Activated CD8-positive, alpha-beta memory T cell treated with anti-CD3 and anti-CD28 coated beads, Interleukin-2, amount 50 U/mL, for 48 hours (primary cell): ENCODE measurements at regions not wholly inside any gene's neighbourhood (a gene's known extent, or its start where the extent isn't known, plus 50 kb on each side); places are given as distances from the start of the nearest gene placed in this dataset.
A peak's percentile ranks its signal among the peaks of the same experiment; 100 is the strongest.
"Not testable (repeated sequence)": the region's sequence is repeated elsewhere in the genome, so short reads cannot be mapped to it uniquely, and the experiment has no call there.

ENCODE experiments used
- DNase-seq: peaks from one replicate; pipeline ENCODE4 v3.0.0-alpha.2; 2020

DNA sequence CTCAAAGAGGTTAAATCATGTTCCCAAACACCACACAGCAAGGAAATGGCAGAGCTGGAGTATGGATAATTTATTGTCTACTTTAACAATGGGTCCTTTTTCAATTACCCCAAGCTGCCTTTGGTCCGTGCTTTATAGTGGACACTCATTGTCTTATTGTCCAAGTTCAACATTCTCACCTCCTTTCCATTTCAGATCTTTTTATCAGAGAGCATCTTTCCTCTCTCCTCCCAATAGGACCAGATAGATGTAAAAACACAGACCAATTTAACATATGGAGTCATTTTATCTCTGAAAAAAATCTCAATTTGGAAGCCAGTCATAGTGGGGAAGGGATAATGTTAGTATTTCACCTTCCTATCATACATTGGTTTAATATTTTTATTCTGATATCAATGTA, 83.5 kb upstream of the WAC start:
- DNase-seq, result no peak

DNA sequence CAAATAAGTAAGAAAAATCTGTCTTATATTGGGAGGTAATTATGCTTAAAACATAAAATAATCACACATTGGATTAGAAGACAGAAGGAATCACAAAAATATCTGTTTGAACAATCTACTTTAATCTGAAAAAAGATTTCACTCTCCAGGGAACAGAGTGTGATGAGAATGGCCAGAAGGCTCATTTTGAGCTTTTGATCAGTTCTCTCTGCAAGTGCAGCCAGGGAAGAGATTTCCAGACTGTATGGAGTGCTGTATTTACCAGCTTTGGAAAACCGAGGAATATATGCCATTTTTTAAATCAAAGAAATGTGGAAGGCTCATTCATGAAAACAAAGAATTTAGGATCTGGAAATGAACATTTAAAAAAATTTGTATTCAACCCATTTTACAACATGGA, 83.0 kb upstream of the WAC start:
- DNase-seq, result no peak

DNA sequence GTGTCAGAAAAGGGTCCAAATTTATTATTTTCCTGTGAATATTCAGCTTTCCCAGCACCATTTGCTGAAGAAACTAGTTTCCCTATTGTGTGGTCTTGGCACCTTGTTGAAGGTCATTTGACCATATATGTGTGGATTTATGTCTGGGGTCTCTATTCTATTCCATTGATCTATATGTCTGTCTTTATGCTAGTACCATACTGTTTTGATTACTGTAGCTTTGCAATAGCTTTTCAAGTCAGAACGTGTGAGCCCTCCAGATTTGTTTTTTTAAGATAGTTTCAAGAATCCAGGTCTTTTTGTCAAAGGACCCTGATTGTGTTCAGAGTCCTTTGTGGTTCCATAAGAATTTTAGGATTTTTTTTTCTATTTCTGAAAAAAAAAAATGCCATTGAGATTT, 79.0 kb upstream of the WAC start:
- DNase-seq, result no peak

DNA sequence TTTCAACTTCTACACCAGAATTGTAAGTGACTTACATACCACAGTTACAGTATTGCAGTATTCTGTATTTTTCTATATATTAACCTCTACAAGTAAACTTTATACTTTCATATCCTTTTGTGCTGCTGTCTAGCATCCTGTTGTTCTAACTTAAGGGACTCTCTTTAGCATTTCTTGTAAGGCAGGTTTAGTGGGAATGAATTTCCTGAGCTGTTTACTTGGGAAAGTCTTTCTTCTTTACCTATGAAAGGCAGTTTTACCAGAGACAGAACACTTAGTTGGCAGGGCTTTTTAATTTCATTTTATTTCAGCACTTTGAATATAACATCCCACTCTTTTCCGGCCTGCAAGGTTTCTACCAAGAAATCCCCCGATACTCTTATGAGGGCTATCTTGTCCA, 75.8 kb upstream of the WAC start:
- no peak for DNase-seq

DNA sequence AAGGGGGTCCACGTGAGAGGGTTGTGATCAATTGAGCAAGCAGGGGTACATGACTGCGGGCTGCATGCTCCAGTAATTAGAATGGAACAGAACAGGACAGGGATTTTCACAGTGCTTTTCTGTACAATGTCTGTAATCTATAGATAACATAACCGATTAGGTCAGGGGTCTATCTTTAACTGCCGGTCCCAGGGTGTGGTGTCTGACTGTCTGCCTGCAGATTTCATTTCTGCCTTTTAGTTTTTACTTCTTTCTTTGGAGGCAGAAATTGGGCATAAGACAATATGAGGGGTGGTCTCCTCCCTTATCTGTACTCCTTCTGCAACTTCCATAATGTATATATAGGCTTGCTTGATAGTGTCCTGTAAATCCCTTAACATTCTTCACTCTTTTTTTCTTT, 75.0 kb upstream of the WAC start:
- DNase-seq, result not testable (repeated sequence)

DNA sequence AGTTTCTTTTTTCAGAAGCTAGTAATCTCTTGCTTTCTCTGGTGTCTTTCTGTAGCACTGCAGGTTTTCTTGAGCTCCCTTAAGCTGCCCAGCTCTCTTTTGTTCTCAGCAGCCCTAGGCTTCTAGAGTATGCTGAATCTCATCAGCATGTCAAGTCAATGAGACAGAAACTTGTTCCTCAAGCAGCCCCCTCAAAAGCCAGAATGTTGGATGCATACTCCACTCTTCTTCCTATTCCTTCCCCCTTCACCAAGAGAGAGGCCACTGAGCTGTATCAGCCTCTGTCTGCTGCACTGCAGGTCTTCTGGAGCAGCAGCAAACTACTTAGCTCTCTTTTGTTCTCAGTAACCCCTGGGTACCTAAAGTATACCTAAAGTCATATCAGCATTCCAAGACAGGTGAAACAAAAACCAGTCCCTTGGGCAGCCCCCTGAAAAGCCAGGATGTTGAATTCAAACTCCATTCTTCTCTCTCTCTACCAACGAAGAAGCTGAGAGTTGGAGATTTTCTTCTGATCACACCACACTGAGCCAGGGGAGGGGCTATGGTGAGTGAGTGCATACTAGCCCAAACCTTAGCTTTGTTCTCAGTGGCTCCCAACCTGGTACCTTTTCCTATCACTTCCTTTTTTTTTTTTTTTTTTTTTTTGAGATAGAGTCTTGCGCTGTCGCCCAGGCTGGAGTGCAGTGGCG, 73.3 kb upstream of the WAC start:
- DNase-seq, result peak; percentile 10

DNA sequence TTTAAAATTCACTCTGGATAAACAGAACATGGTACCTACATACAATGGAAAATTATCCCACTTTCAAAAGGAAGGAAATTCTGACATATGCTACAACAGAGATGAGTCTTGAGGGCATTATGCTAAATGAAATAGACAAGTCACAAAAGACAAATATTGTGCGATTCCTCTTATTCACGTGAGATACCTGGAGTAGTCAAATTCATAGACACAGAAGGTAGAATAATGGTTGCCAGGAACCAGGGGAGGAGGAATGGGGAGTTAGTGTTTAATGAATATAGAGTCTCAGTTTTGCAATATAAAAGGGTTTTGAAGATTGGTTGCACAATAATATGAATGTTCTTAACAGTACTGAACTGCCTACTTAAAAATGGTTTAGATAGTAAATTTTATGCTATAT, 69.8 kb upstream of the WAC start:
- DNase-seq, result no peak

DNA sequence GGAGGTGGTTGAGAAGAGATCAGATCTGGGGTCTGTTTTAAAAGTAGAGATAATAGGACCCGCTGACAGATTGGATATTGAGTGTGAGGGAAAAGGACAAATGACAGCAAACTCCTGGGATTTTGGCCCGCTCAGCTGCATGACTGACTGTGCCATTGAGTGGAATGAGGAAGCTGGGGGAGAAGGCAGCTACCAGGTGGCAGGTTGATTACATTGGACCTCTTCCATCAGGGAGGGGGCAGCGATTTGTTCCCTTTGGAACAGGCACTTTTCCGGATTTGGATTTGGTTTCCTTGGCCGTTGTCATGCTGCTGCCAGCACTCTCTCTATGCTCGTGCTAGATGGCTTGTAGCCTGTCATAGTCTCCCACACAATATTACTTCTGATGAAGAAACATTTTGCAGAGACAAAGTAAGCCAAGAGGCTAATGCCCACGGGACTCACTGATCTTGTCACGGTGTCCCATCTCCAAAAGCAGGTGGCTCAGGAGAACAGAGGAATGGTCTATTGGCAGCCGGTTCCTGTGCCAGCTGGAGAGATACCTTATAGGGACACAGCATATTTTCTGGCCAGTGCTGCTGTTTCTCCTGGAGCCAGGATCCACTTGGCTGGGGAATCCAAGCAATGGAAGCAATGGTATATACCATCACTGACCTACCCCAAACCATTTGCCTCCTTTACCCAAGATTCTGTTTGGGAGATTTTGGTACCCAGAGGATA, 69.1 kb upstream of the WAC start:
- no peak for DNase-seq

DNA sequence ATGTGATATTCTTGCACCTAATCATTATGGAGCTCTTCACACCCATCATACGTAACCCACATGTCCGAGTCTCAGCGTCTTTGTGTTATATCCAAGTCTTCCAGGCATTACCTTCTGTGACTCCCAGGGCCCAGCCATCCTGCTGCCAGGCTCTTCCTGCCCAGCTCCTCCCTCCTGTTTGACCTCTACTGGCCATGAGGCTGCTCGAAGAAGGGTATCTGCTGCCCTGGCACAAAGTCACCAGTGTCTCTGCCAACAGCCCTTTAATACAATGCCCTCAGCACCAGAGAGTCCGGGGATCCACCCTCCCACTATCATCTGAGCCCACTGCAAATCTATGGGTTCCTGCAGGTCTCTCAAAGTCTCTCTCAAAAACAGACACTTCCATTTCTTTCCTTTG, 65.3 kb upstream of the WAC start:
- DNase-seq, result no peak

DNA sequence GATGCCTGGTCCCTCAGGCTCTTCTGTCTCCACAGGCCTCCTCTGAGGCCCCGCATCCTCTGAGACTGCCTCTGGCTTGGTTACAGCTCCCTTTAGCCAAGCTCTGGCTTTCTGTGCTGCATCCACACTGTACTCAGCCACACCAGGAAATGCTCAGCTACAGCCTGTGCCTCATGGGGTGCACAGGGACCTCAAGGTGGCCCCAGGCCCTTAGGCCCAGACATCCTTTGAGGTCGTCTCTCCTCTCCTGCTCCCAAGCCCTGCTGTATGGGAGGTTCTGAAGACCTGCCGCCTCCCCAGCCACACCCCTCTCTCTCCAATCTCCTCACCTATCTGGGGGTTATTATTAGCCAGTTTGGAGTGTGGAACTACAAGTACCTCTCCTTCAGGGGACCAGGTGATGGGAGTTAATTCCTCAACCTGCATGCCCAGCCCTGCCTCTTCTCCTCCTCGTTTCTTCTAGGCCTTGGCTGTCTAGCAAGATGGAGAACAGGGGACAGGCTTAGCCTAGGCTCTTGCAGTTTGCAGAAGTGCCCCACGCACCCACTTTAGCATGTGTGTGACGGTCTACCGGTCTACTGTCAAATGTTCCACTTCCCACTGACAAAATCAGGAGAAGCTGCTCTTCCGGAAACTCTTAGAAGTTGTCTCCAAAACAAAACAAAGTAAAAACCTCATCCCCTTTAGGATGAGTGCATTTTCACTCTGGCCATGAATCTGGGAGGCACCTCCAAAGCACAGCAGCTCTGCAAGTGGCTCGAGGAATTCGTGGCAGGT, 64.0 kb upstream of the WAC start:
- no peak for DNase-seq

DNA sequence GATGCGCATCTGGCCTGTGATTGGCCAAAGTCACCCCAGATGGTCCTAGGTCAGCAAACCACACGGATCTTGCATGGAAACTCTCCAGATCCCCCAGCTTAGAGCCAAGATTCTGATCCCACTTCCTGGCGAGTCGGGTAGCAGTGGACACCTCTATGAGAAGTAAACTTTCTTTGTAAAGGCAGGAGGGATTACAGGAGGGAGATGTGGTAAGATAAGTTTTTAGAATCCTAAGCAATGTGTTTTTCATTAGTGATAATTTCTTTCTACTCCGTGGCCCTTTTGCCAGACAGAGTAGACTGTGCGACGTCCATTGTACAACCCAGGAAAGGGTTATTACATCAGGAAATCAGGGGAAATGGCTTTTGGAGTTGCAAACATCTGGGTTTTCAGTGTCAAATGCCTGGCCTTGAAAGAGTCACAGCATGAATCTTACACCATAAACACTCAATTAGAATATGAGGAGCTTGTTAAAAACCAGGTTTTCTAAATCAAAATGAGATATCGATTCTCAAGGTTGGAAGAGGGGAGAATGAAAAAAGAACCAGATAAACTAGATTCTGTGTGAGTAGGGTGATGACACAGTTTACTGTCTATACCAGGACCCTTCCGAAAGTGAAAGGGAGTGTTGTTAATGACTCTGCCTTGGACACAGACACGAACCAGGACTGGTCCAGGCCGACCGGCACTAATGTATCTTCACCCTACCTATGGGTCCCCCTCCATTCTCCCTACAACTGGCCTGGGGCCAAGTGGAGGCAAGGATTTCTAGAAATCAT, 61.9 kb upstream of the WAC start:
- no peak for DNase-seq

DNA sequence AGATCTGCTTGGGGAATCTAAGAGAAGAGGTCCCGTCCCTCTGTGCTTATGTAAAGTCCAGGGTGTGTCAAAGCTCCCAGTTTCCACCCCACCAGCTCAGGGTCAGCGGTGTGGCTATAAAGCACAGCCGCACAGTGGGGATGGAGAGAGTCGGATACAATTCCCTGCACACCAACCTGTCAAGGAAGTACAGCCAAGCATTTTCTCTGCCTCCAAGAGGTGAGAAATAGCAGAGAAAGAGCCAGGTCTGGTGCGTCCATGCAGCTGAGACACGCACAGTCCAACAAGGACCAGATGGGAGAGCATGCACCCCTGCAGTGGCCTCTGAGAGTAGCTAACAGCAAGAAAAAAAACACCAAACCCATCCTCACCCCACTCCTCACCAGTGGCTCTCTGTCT, 61.3 kb upstream of the WAC start:
- DNase-seq, result no peak

DNA sequence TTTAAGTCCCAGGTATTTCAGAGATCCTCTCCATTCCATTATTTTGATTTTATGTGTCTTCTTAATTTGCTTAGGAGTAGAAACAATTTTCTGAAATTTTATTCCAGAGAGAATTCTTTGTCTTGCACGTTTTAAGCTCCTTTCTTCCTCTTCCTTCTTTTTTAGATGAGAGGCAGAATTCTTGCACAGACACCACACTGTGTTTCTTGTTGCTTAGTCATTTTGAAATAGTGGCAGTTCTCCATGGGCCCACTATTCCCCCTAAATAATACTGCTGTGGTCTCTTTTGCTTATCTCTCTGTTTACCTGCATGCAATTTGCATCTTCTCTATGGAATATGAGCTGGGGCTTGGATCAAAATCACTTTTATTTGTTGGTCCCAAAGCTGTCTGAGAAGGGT, 54.3 kb upstream of the WAC start:
- no peak for DNase-seq

DNA sequence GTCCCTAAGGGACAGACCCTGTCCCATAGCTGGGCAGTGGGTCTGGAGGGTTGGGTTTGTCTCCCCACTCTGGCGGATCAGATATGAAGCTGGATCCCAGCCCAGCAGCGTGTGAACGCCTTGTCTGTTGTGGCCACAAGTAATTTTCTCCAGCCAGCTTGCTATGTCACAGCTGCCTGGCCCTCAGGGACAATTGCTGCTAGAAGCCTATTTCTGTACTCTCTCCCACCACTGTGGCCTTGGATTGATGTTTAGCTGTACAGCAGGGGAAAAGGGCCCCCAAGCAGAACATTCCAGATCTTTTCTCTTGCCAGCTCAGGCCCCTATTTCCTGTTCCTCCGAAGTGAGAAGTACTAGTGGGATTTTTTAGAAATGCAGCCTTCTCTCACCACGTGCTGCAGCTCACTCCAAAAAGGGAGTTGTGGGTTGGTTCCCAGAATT, 53.5 kb upstream of the WAC start:
- DNase-seq, result no peak

DNA sequence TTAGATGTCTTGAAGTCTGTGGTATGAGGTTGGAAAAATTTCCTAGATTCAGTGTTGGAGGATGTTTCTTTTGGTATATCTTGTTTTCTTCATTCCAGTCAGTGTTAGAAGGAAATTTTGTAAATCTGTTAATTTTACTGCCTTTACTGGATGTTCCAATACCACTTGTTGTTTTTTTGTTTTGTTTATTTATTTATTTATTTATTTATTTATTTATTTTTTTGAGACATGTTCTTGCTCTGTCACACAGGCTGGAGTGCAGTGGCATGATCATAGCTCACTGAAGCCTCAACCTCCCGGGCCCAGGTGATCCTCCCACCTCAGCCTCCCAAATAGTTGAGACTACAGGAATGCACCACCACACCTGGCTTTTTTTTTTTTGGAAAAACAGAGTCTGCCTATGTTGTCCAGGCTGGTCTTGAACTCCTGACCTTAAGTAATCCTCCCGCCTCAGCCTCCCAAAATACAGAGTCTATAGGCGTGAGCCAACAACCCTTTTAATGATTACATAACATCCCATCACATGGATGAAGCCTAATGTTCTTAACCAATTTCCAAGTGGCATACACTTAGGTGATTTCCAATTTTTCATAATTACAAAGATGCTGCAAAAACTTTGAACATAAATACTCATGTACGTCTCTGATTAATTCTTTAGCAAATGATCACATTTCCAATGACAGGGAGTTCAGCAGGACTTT, 52.8 kb upstream of the WAC start:
- no peak for DNase-seq

DNA sequence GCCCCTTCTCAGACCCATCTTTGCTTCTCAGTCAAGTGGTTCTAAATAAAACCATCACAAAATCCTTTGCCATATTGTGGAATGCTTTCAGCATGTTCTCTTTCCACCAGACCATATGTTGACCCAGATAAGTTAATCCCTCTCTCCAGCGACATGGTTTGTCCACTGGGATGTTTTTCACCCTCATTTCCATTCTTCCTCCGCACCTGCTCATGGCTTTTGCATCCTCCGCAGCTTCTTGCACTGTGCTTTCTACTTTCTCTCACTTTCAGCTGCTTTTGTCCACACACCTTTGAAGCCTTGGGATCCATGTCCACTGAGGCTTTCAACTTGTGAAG, 52.3 kb upstream of the WAC start:
- no peak for DNase-seq

DNA sequence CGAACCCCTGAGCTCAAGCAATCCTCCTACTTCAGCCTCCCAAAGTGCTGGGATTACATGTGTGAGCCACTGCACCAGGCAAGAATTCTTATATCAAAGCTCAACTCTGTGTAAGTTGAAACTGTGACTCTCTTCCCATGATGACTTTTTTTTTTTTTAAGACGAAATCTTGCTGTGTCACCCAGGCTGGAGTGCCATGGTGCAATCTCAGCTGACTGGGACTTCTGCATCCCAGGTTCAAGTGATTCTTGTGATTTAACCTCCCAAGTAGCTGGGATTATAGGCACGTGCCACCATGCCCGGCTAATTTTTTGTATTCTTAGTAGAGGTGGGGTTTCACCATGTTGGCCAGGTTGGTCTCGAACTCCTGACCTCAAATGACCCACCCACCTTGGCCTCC, 51.6 kb upstream of the WAC start:
- DNase-seq, result not testable (repeated sequence)

DNA sequence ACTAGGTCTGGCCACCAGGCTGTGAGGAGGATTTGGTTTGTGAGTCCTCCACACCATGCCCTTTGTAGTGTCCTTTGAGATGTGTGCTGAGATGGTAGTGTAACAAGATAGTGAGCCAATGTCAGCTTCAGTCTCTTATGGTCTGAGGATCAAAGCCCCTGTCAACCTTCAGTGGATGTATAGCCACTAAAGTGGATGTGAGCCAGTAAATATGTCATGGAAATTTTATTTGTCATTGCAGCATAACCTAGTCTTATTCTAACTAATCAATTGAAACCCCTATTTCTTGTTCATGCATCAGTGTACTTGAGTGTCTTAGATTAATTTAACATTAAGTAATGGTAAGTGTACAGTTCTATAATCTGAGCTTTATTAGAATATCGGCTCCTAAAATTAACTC, 51.0 kb upstream of the WAC start:
- DNase-seq, result no peak
